ENCODE measurements at regions not wholly inside any gene's neighbourhood (a gene's known extent, or its start where the extent isn't known, plus 50 kb on each side); places are given as distances from the start of the nearest gene placed in this dataset.
"Not testable (repeated sequence)": the region's sequence is repeated elsewhere in the genome, so short reads cannot be mapped to it uniquely, and the experiment has no call there.

GRCh38 chr2:97431169-97431725 is 158.4 kb downstream of the ANKRD36B start:
- not testable (repeated sequence) for H3K4me3 ChIP-seq, H3K27ac ChIP-seq, H3K27me3 ChIP-seq, DNase-seq, H3K4me1 ChIP-seq, H3K9me3 ChIP-seq, H3K36me3 ChIP-seq

DNA sequence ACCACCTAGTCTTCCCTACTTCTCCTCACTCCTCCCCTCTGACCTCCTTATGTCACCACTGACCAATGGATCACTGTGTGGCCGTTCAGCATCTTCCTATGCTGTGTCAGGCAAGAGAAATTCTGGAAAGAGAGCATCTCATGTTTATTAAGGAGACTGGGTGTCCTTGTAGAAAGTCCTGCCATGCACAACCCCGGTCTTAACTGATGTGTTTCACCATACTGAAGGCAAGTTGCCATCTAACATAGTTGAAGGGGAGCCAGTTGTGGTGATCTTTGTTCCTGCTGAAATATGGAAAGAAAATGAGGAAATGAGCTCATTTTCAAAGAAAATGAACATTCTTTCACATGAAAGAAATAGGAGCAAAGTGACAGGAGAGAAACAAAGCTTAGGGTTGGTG is 167.3 kb downstream of the ANKRD36B start:
- DNase-seq, H3K36me3 ChIP-seq, H3K9me3 ChIP-seq, H3K4me1 ChIP-seq, H3K27me3 ChIP-seq, H3K4me3 ChIP-seq, H3K27ac ChIP-seq: not testable (repeated sequence)

GRCh38 chr2:97406340-97406739 is 183.3 kb downstream of the ANKRD36B start:
- not testable (repeated sequence) for H3K9me3 ChIP-seq, H3K27me3 ChIP-seq, H3K27ac ChIP-seq, H3K4me3 ChIP-seq, H3K4me1 ChIP-seq, DNase-seq, H3K36me3 ChIP-seq

GRCh38 chr2:97405172-97405737 is 184.4 kb downstream of the ANKRD36B start:
- not testable (repeated sequence) for H3K27ac ChIP-seq, H3K36me3 ChIP-seq, DNase-seq, H3K9me3 ChIP-seq, H3K27me3 ChIP-seq, H3K4me1 ChIP-seq, H3K4me3 ChIP-seq

GRCh38 chr2:97402678-97403077 is 187.0 kb downstream of the ANKRD36B start:
- DNase-seq, H3K27me3 ChIP-seq, H3K27ac ChIP-seq, H3K9me3 ChIP-seq, H3K4me1 ChIP-seq, H3K4me3 ChIP-seq, H3K36me3 ChIP-seq: not testable (repeated sequence)

DNA sequence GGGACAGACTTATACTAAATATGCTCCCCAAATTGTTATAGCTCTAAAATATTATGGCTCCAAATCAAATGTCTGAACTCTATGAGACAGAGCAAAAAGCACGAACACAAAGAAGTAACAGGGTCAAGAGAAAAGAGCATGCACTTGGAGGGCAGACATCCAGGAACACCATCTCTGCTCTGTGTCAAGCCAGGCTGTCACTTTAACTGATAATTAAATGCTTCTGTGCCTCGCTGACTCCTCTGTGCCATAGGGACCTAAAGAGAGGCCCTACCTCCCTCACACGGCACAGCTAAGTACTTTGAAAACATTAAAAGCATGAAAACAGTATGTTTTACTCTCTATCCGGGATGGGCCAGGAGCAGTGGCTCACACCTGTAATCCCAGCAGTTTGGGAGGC is 194.0 kb downstream of the ANKRD36B start:
- H3K9me3 ChIP-seq, H3K4me1 ChIP-seq: not testable (repeated sequence)

DNA sequence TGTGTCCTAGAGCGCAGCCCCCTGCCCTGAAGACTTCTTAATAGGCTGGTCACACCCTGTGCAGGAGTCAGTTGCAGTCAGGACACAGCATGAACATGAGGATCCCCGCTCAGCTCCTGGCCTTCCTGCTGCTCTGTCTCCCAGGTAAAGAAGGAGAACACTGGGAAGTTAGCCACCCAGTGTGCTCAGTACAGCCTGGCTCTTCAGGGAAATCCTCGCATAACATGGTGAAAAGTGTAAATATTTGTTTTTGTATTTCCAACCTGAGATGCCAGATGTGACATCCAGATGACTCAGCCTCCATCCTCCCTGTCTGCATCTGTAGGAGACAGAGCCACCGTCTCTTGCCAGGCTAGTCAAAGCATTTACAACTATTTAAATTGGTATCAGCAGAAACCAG is 203.9 kb downstream of the ANKRD36B start:
- not testable (repeated sequence) for H3K4me1 ChIP-seq, H3K36me3 ChIP-seq, H3K27me3 ChIP-seq, H3K27ac ChIP-seq, DNase-seq, H3K4me3 ChIP-seq, H3K9me3 ChIP-seq

More for the DNA sequence above, 194.0 kb downstream of the ANKRD36B start:
- H3K36me3 ChIP-seq, H3K27ac ChIP-seq, DNase-seq, H3K4me3 ChIP-seq, H3K27me3 ChIP-seq: not testable (repeated sequence)

DNA sequence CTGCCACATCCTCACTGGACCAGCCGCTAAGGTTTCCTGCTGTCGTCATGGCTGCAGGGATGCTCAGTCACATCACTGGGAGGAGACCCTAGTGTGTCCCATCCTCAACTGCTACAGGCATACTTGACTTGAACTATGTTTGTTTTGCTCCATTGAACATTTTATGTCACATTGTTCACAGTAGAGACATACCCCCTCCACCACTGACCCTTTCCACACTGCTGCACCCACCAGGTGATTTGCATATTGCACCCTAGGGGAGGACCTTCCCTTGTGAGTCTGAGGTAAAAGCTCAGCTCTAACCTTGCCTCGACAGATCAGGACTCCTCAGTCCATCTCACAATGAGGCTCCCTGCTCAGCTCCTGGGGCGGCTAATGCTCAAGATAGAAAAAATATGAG is 213.8 kb downstream of the ANKRD36B start:
- H3K4me3 ChIP-seq, H3K27ac ChIP-seq, DNase-seq, H3K9me3 ChIP-seq, H3K4me1 ChIP-seq, H3K36me3 ChIP-seq, H3K27me3 ChIP-seq: not testable (repeated sequence)

DNA sequence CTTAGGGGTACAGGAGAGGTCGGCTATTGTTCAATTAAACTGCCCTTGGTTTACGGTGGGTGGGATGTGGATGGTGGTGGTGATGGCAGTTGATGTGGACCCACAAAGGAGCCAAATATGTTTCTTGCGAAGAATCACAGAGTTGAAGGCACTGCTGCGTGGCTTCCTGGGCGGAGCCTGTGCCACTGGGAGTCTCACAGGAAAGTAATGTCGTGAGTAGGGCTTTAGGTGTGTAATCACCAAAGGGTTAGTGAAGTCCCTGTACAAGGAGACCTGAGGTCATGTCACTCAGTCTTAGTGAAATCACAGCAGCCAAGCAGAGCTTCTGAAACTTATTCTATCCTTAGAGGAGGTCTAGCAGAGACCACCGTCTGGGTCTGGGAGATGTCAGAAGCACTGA is 215.3 kb downstream of the ANKRD36B start:
- not testable (repeated sequence) for DNase-seq, H3K27me3 ChIP-seq, H3K4me1 ChIP-seq, H3K4me3 ChIP-seq, H3K36me3 ChIP-seq, H3K9me3 ChIP-seq, H3K27ac ChIP-seq

- DNase-seq, H3K27ac ChIP-seq: not testable (repeated sequence)
Measured at GRCh38 chr2:97363159-97363558, 226.5 kb downstream of the ANKRD36B start.

GRCh38 chr2:97359861-97360584 is 229.7 kb downstream of the ANKRD36B start:
- no peak overlapping the region for H3K4me3 ChIP-seq
- peak in 1 of 3 donors; percentile 35 for DNase-seq
- no peak for TF ChIP-seq POLR2A (IDR thresholded peaks at IDR 0.05)
- TF ChIP-seq, protein P1, sequence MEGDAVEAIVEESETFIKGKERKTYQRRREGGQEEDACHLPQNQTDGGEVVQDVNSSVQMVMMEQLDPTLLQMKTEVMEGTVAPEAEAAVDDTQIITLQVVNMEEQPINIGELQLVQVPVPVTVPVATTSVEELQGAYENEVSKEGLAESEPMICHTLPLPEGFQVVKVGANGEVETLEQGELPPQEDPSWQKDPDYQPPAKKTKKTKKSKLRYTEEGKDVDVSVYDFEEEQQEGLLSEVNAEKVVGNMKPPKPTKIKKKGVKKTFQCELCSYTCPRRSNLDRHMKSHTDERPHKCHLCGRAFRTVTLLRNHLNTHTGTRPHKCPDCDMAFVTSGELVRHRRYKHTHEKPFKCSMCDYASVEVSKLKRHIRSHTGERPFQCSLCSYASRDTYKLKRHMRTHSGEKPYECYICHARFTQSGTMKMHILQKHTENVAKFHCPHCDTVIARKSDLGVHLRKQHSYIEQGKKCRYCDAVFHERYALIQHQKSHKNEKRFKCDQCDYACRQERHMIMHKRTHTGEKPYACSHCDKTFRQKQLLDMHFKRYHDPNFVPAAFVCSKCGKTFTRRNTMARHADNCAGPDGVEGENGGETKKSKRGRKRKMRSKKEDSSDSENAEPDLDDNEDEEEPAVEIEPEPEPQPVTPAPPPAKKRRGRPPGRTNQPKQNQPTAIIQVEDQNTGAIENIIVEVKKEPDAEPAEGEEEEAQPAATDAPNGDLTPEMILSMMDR (IDR thresholded peaks at IDR 0.05): no peak

More at GRCh38 chr2:97363159-97363558, 226.5 kb downstream of the ANKRD36B start:
- H3K36me3 ChIP-seq, H3K27me3 ChIP-seq, H3K4me1 ChIP-seq, H3K9me3 ChIP-seq, H3K4me3 ChIP-seq: not testable (repeated sequence)

More at GRCh38 chr2:97359861-97360584, 229.7 kb downstream of the ANKRD36B start:
- Histone ChIP-seq H3K4me1 (no peaks in the 10 kb centered on the region), H3K9me3 (no peaks in the 10 kb centered on the region), H3K27me3 (no peaks in the 10 kb centered on the region), H3K27ac (no peak overlapping the region), H3K36me3 (no peaks in the 10 kb centered on the region)

All from Peyer's patch (tissue), 4 donors.